KMS-11 (cell line): ENCODE measurements at regions not wholly inside any gene's neighbourhood (a gene's known extent, or its start where the extent isn't known, plus 50 kb on each side); places are given as distances from the start of the nearest gene placed in this dataset.
"Not testable (repeated sequence)": the region's sequence is repeated elsewhere in the genome, so short reads cannot be mapped to it uniquely, and the experiment has no call there.

ENCODE experiments used
- H2AFZ ChIP-seq: fragments of 200-600 bp; sonication (generic); 2 replicates; pipeline ENCODE4 v1.6.1; 2016; ENCODE audit warnings: antibody characterized with exemption, mixed run types, low read depth
- H3K27ac ChIP-seq: fragments of 200-600 bp; sonication (generic); 2 replicates; pipeline ENCODE4 v1.6.1; 2016; ENCODE audit warnings: mild to moderate bottlenecking, mixed run types
- H3K27me3 ChIP-seq: fragments of 200-600 bp; sonication (generic); 2 replicates; pipeline ENCODE4 v1.6.1; 2017; ENCODE audit warnings: mild to moderate bottlenecking, low read depth, mixed run types, moderate library complexity; ENCODE audit not compliant: insufficient read depth
- H3K36me3 ChIP-seq: fragments of 200-600 bp; sonication (generic); 2 replicates; pipeline ENCODE4 v1.6.1; 2017; ENCODE audit warnings: mild to moderate bottlenecking, mixed run types; ENCODE audit not compliant: insufficient read depth
- H3K4me1 ChIP-seq: fragments of 200-600 bp; sonication (generic); 2 replicates; pipeline ENCODE4 v1.6.1; 2016; ENCODE audit warnings: mild to moderate bottlenecking, low read depth, mixed run types; ENCODE audit not compliant: poor library complexity, severe bottlenecking
- H3K4me2 ChIP-seq: fragments of 200-600 bp; sonication (generic); 2 replicates; pipeline ENCODE4 v1.7.0; 2016; ENCODE audit warnings: mild to moderate bottlenecking, mixed run types
- H3K4me3 ChIP-seq: fragments of 200-600 bp; sonication (generic); IDR thresholded peaks from 2 replicates; pipeline ENCODE4 v1.6.1; 2017; ENCODE audit warnings: low read depth, low read length, mixed read lengths; ENCODE audit not compliant: insufficient read depth
- H3K79me2 ChIP-seq: fragments of 200-600 bp; sonication (generic); 2 replicates; pipeline ENCODE4 v1.6.1; 2016; ENCODE audit warnings: low read depth, mixed run types; ENCODE audit not compliant: insufficient read depth
- H3K9ac ChIP-seq: fragments of 200-600 bp; sonication (generic); 2 replicates; pipeline ENCODE4 v1.6.1; 2016; ENCODE audit warnings: mild to moderate bottlenecking, mixed run types
- H4K20me1 ChIP-seq: fragments of 200-600 bp; sonication (generic); 2 replicates; pipeline ENCODE4 v1.6.1; 2016; ENCODE audit warnings: mild to moderate bottlenecking, mixed run types; ENCODE audit not compliant: insufficient read depth
- TF ChIP-seq, protein P1 (sequence below): fragments of 200-600 bp; sonication (generic); conservative IDR thresholded peaks from 2 replicates; pipeline ENCODE4 v1.6.1; 2017; ENCODE audit warnings: low read depth, mild to moderate bottlenecking, antibody characterized with exemption, low read length, moderate library complexity, mixed read lengths

DNA sequence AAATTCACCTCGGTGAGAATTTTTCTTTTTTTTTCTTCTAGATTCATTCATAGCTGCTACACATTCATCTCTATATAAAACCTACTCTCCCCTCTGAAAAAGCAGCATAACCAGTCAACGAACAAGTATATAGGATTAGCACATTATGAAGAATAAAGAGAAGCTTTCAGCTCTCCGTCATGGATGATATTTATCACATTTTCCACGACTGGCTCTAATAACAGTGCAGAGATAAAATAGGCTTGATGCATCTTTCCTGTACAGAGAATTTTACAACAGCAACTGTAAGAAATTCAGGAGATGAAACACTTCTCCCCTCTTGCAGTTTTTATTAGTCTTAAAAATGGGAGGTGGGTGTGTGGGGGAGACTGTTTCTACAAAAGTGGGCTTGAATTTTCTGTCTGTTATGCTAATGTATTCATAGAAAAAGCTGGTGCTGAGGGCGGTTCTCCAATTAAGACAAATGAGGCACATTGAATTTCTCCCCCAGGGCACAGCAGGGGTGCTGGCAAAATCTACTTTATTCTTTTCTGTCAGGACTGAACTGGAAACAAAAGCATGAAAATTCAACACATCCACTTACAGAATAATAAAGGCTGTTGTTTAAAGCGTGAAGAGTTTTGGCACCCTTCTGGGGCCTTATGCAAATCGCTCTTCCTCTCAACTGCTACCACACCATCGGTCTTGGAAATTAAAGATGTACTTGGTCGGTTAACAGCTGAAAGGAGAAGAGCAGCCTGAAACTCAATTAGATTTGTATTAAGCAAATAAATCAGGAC lies 233.9 kb upstream of the ZNF608 start:
- no peaks in the 10 kb centered on the region for H3K79me2 ChIP-seq
- no peak overlapping the region for H2AFZ ChIP-seq
- no peaks in the 10 kb centered on the region for H3K27me3 ChIP-seq
- H3K4me1 ChIP-seq: no peaks in the 10 kb centered on the region
- H3K27ac ChIP-seq: no peak overlapping the region
- H3K4me3 ChIP-seq: no peak overlapping the region
- no peaks in the 10 kb centered on the region for H4K20me1 ChIP-seq
- TF ChIP-seq, protein P1, sequence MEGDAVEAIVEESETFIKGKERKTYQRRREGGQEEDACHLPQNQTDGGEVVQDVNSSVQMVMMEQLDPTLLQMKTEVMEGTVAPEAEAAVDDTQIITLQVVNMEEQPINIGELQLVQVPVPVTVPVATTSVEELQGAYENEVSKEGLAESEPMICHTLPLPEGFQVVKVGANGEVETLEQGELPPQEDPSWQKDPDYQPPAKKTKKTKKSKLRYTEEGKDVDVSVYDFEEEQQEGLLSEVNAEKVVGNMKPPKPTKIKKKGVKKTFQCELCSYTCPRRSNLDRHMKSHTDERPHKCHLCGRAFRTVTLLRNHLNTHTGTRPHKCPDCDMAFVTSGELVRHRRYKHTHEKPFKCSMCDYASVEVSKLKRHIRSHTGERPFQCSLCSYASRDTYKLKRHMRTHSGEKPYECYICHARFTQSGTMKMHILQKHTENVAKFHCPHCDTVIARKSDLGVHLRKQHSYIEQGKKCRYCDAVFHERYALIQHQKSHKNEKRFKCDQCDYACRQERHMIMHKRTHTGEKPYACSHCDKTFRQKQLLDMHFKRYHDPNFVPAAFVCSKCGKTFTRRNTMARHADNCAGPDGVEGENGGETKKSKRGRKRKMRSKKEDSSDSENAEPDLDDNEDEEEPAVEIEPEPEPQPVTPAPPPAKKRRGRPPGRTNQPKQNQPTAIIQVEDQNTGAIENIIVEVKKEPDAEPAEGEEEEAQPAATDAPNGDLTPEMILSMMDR: no peak
- no peak overlapping the region for H3K9ac ChIP-seq
- no peak overlapping the region for H3K4me2 ChIP-seq
- H3K36me3 ChIP-seq: no peaks in the 10 kb centered on the region

DNA sequence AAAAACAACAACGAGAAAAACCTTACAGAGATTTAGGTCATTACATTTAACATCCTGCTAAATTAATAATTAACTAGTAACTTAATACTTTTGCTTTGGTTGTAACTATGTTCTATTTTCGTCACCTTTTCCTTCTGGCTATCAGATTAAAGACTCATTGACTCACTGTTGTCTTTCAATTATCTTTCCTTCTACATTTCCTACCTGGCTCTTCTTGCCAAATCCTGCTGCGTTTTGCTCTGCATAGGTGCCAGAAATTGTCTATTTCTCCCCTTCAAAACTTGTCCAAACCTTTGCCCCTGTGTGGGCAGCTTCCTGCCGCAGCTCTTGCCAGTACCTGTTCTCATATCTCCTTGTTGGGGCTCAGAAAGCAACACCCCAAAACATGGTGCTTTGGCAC lies 235.5 kb upstream of the ZNF608 start:
- Histone ChIP-seq H2AFZ (no peak overlapping the region), H3K4me3 (no peak overlapping the region), H3K4me1 (no peaks in the 10 kb centered on the region), H3K27ac (no peak overlapping the region), H3K27me3 (no peaks in the 10 kb centered on the region), H4K20me1 (no peaks in the 10 kb centered on the region), H3K79me2 (no peaks in the 10 kb centered on the region), H3K4me2 (no peak overlapping the region), H3K9ac (no peak overlapping the region), H3K36me3 (no peaks in the 10 kb centered on the region)
- TF ChIP-seq, protein P1: no peak

- no peaks in the 10 kb centered on the region for H3K79me2 ChIP-seq
- no peak overlapping the region for H3K9ac ChIP-seq
- H2AFZ ChIP-seq: no peak overlapping the region
- no peak overlapping the region for H3K4me2 ChIP-seq
- TF ChIP-seq, protein P1: no peak
- no peak overlapping the region for H3K4me3 ChIP-seq
- no peaks in the 10 kb centered on the region for H4K20me1 ChIP-seq
- no peaks in the 10 kb centered on the region for H3K36me3 ChIP-seq
- H3K27ac ChIP-seq: no peak overlapping the region
- H3K4me1 ChIP-seq: no peaks in the 10 kb centered on the region
- H3K27me3 ChIP-seq: no peaks in the 10 kb centered on the region
Observed at GRCh38 chr5:124986170-124986569, 239.7 kb upstream of the ZNF608 start.

GRCh38 chr5:124986667-124987066 lies 240.2 kb upstream of the ZNF608 start:
- Histone ChIP-seq H3K27ac (no peak overlapping the region), H2AFZ (no peak overlapping the region), H3K4me1 (no peaks in the 10 kb centered on the region), H4K20me1 (no peaks in the 10 kb centered on the region), H3K4me3 (no peak overlapping the region), H3K4me2 (no peak overlapping the region), H3K36me3 (no peaks in the 10 kb centered on the region), H3K9ac (no peak overlapping the region), H3K79me2 (no peaks in the 10 kb centered on the region), H3K27me3 (no peaks in the 10 kb centered on the region)
- TF ChIP-seq, protein P1: no peak

DNA sequence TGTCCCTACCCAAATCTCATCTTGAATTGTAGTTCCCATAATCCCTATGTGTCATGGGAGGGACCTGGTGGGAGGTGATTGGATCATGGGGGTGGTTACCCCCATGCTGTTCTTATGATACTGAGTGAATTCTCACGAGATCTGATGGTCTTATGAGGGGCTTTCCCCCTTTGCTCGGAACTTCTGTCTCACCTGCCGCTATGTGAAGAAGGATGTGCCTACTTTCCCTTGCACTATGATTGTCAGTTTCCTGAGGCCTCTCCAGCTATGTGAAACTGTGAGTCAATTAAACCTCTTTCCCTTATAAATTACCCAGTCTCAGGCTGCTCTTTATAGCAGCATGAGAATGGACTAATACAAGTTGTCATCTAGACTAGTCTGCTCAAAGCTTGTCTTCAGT lies 241.3 kb upstream of the ZNF608 start:
- not testable (repeated sequence) for H3K27me3 ChIP-seq, H3K79me2 ChIP-seq, H3K4me3 ChIP-seq, H3K36me3 ChIP-seq, H3K27ac ChIP-seq, H4K20me1 ChIP-seq, H2AFZ ChIP-seq, H3K9ac ChIP-seq, H3K4me2 ChIP-seq, H3K4me1 ChIP-seq
